ENCODE measurements at regions not wholly inside any gene's neighbourhood (a gene's known extent, or its start where the extent isn't known, plus 50 kb on each side); places are given as distances from the start of the nearest gene placed in this dataset.
A peak's percentile ranks its signal among the peaks of the same experiment; 100 is the strongest.

GRCh38 chr17:12421077-12421476 is 244.6 kb upstream of the MYOCD start:
- in situ Hi-C loops (cut with MboI; ENCODE audit: low pct_ligation_motif_present in 1 of 4, low pct_unique_long_range_greater_than_20kb in 1 of 4, low sequenced_read_pairs in 3 of 4): no loop called here
- peaks cover 0 to 8% (median 2%) of the 10 kb centered on the region in 4 donors for H3K4me1 ChIP-seq
- 40 to 55% methylated on average over 5 of the region's 5 CpGs for WGBS, 2 donors (ENCODE audit: low coverage in 1 of 2)
- intact Hi-C loops (cut with DNase I; ENCODE audit: low total_unique reads): loop anchor here (10.0 kb wide), 1 partner anchor 244 kb away; the partner anchor contains the start of gene MYOCD
- DNase-seq: no peak
- TF ChIP-seq POLR2A (IDR thresholded peaks at IDR 0.05) (no peak), EP300 (IDR thresholded peaks at IDR 0.05; ENCODE audit: low read depth) (no peak), POLR2AphosphoS5 (IDR thresholded peaks at IDR 0.05) (no peak), CTCF (IDR thresholded peaks at IDR 0.05) (no peak)
- no peak overlapping the region for H3K4me3 ChIP-seq
- no peaks in the 10 kb centered on the region for H3K9me3 ChIP-seq
- no peaks in the 10 kb centered on the region for H3K27me3 ChIP-seq
- no peaks in the 10 kb centered on the region for H3K36me3 ChIP-seq
- peak overlapping the region; percentile 58 to 84 (median 70) for H3K27ac ChIP-seq

DNA sequence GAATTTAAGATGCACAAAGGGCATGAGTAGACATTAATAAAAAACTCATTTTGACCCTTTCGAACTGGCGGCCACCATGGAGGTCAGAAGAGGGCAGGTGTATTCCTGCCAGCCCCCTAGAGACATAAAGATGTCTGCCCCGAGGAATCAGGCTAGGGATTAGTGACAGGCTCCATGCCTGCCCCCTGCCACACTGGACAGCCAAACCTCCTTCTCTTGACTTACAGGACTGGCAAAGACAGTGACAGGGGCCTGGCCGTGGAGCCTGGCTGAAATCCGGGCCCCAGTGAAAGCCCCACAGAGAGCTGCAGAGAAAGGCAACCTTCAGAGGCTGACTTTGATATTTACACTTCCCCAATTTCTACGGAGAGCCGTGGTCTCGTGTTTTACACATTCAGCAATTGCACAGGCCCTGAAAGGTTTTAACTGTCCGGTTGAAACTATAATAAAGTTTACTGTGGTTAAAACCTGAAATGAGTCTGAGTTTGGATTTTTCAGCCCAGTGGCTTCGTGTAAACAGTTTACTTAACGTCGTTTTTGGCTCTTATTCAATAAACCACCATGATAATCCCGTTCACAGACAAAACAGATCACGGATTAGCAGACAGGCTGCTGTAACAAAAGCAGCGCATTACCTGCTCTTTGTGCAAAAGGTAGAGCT is 243.9 kb upstream of the MYOCD start:
- H3K4me3 ChIP-seq: no peak overlapping the region
- no peak for TF ChIP-seq POLR2A (IDR thresholded peaks at IDR 0.05)
- no peak for TF ChIP-seq EP300 (IDR thresholded peaks at IDR 0.05; ENCODE audit: low read depth)
- no peak for TF ChIP-seq POLR2AphosphoS5 (IDR thresholded peaks at IDR 0.05)
- TF ChIP-seq CTCF (IDR thresholded peaks at IDR 0.05): no peak
- DNase-seq: no peak
- in situ Hi-C loops (cut with MboI; ENCODE audit: low pct_ligation_motif_present in 1 of 4, low pct_unique_long_range_greater_than_20kb in 1 of 4, low sequenced_read_pairs in 3 of 4): no loop called here
- H3K36me3 ChIP-seq: no peaks in the 10 kb centered on the region
- H3K27ac ChIP-seq: peak overlapping the region; percentile 58 to 84 (median 70)
- H3K27me3 ChIP-seq: no peaks in the 10 kb centered on the region
- intact Hi-C loops (cut with DNase I; ENCODE audit: low total_unique reads): loop anchor here (10.0 kb wide), 1 partner anchor 243 kb away; the partner anchor contains the start of gene MYOCD
- no peaks in the 10 kb centered on the region for H3K9me3 ChIP-seq
- 20 to 41% methylated on average over 6 to 15 of the region's 15 CpGs for WGBS, 2 donors (ENCODE audit: low coverage in 1 of 2)
- peaks cover 0 to 8% (median 2%) of the 10 kb centered on the region in 4 donors for H3K4me1 ChIP-seq

- peak; percentile 50 for DNase-seq
- Histone ChIP-seq H3K27ac (peak overlapping the region; percentile 58 to 84 (median 70)), H3K4me3 (no peak overlapping the region), H3K4me1 (peaks cover 0 to 8% (median 2%) of the 10 kb centered on the region in 4 donors), H3K27me3 (no peaks in the 10 kb centered on the region), H3K36me3 (no peaks in the 10 kb centered on the region), H3K9me3 (no peaks in the 10 kb centered on the region)
- intact Hi-C loops (cut with DNase I; ENCODE audit: low total_unique reads) (loop anchor here (10.0 kb wide), 1 partner anchor 242 kb away; the partner anchor contains the start of gene MYOCD), in situ Hi-C loops (cut with MboI; ENCODE audit: low pct_ligation_motif_present in 1 of 4, low pct_unique_long_range_greater_than_20kb in 1 of 4, low sequenced_read_pairs in 3 of 4) (no loop called here)
- 40 to 59% methylated on average over 1 to 13 of the region's 13 CpGs for WGBS, 2 donors (ENCODE audit: low coverage in 1 of 2)
- TF ChIP-seq POLR2AphosphoS5 (IDR thresholded peaks at IDR 0.05) (peak; percentile 15 to 34 (median 16)), POLR2A (IDR thresholded peaks at IDR 0.05) (no peak)
These were observed 243.0 kb upstream of the MYOCD start for GRCh38 chr17:12422651-12423050.

DNA sequence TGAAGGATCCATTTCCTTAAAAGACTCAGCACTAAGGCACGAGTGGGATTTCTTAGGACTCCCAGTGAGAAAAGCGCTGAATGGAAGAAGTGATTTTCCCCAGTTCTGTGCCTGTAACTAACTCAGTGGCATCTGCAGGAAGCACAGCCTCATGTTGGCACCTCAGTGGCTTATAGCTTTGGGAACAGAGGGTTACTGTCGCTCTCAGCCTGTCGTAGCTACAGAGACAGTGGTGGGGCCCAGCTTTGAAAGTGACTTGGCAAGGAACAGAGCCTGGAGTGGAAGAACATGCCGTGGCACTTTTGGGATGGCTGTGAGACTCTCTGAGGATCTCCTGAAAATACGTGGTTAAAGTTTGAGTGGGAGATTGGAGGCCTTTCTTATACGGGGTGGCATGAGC is 242.4 kb upstream of the MYOCD start:
- intact Hi-C loops (cut with DNase I; ENCODE audit: low total_unique reads) (loop anchor here (10.0 kb wide), 1 partner anchor 241 kb away; the partner anchor contains the start of gene MYOCD), in situ Hi-C loops (cut with MboI; ENCODE audit: low pct_ligation_motif_present in 1 of 4, low pct_unique_long_range_greater_than_20kb in 1 of 4, low sequenced_read_pairs in 3 of 4) (no loop called here)
- Histone ChIP-seq H3K4me1 (peaks cover 0 to 8% (median 2%) of the 10 kb centered on the region in 4 donors), H3K27ac (peak overlapping the region; percentile 58 to 84 (median 70)), H3K4me3 (no peak overlapping the region), H3K27me3 (no peaks in the 10 kb centered on the region), H3K9me3 (no peaks in the 10 kb centered on the region), H3K36me3 (no peaks in the 10 kb centered on the region)
- no peak for DNase-seq
- WGBS, 2 donors (ENCODE audit: low coverage in 1 of 2): 85% methylated on average over 7 of the region's 7 CpGs; no CpG with 5 or more reads in 1 of the 2 donors
- TF ChIP-seq POLR2A (IDR thresholded peaks at IDR 0.05) (no peak), EP300 (IDR thresholded peaks at IDR 0.05; ENCODE audit: low read depth) (no peak), CTCF (IDR thresholded peaks at IDR 0.05) (no peak), POLR2AphosphoS5 (IDR thresholded peaks at IDR 0.05) (no peak)
